ENCODE measurements at regions not wholly inside any gene's neighbourhood (a gene's known extent, or its start where the extent isn't known, plus 50 kb on each side); places are given as distances from the start of the nearest gene placed in this dataset.
"Not testable (repeated sequence)": the region's sequence is repeated elsewhere in the genome, so short reads cannot be mapped to it uniquely, and the experiment has no call there.

GRCh38 chr1:70802625-70803024, 245.0 kb downstream of the PTGER3 start:
- TF ChIP-seq CTCF (conservative IDR thresholded peaks at IDR 0.05; ENCODE audit: low read length); EZH2phosphoT487 (IDR thresholded peaks at IDR 0.05; ENCODE audit: borderline replicate concordance): not testable (repeated sequence)
